SW480 (cell line): ENCODE measurements at regions not wholly inside any gene's neighbourhood (a gene's known extent, or its start where the extent isn't known, plus 50 kb on each side); places are given as distances from the start of the nearest gene placed in this dataset.

Experiments used
- DNase-seq: peaks from one replicate; pipeline ENCODE4 v3.0.0-alpha.2; 2016; ENCODE audit warnings: low spot score

GRCh38 chr7:22911889-22912288, 89.2 kb upstream of the TOMM7 start:
- DNase-seq: no peak

DNA sequence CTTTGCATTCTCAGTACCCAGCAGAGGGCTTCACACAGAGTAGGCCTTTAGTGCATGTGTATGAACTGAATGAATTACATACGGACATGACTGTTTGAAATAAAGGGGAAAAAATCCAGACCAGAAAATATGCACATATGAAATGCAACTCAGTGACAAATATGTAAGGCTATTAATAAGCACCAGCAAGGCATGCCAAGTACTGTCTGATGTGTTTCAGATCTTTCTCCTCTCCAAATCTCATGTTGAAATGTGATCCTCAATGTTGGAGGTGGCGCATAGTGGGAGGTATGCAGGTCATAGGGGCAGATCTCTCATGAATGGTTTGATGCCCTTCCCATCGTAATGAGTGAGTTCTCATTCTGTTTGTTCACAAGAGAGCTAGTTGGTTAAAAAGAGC, 87.3 kb upstream of the TOMM7 start:
- DNase-seq: no peak

- no peak for DNase-seq
Observed at GRCh38 chr7:22907805-22908204, 85.2 kb upstream of the TOMM7 start.

GRCh38 chr7:22900784-22901183, 78.1 kb upstream of the TOMM7 start:
- DNase-seq: no peak

GRCh38 chr7:22900101-22900500, 77.5 kb upstream of the TOMM7 start:
- DNase-seq: no peak

DNA sequence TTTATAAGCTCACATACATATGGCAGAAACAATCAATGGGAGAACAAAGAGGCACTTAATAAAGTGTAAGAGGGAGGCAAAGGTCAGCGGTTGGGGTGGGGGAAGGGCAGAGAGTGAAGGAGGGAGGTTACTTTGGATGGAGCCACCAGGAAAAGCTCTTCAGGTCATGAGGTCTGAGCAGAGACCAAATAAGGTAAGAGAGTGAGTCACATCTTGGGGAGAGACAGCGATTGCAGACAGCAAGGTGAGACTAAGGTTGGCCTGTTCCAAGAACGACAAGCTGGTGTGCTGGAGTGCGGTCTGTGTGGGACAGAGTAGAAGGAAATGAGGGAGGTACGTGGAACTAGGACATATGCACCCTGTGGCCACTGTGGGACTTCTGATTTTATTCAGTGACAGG, 74.3 kb upstream of the TOMM7 start:
- peak; percentile 34 for DNase-seq

- DNase-seq: no peak
Observed at GRCh38 chr7:22895828-22896165, 73.1 kb upstream of the TOMM7 start.

DNA sequence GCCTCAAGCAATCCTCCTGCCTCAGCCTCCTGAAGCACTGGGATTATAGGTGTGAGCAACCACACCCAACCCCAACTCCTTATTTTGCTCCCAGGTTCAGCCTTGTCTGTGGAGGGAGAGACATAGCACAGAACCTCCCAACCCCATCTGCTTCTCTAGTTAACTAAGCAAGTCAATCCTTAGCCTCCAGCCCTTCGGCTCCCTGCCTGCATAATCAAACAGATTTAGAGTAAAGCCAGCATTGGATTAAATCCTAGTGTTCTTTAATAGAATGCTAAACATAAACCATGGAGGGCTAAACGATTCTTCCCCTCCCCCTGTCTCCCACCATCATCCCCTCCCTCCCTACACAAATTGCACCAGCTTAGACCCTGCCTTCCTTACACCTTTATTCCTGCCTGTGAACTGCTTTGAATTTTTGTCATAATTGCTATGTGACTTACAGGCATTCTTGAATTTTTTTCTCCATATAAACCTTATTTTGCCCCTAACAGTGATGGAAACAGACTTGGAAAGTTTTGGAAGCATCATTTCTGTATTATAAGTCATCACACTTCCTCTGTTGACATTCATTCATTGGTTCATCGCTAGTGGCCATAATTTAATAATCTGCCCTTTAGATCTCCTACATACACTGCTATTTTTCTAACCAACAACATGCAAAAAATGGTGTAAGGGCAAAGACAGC, 72.6 kb upstream of the TOMM7 start:
- no peak for DNase-seq

DNA sequence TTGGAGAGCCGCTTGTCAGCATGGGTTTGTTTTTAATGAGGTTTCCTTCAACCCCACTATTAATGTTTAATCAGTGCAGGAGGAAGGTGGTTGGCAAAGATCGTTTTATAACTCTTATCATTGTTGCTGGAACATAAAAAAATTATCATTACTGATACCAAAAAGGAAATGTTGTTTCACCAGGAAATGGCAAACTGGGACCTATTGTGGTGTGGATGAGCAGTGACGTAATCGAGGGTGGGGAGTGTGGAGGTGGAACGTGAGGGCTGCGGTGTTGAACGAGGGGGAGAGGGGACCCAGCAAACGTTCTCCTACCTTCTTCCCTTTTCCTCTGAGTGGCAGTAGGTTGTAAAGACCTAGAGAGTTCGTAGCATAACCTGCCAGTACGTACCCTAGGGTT, 71.9 kb upstream of the TOMM7 start:
- DNase-seq: no peak

DNA sequence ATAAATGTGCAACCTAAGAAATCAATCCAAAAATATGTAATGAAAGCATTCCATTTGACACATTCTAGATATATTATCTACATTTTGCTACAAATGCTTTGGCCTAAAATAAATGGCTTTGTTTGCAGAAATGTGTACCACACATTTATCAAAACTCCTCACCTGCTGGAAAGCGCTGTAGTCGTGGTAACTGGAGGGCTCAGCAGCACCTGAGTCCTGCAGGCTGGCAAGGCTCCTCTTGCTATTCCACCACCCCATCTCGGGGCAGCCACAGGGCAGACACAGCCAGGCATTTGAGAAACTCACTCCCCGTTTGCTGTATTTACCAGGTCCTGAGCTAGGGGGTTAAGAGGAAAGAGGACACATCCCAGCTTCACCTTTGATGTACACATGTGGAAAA, 68.1 kb upstream of the TOMM7 start:
- no peak for DNase-seq

DNA sequence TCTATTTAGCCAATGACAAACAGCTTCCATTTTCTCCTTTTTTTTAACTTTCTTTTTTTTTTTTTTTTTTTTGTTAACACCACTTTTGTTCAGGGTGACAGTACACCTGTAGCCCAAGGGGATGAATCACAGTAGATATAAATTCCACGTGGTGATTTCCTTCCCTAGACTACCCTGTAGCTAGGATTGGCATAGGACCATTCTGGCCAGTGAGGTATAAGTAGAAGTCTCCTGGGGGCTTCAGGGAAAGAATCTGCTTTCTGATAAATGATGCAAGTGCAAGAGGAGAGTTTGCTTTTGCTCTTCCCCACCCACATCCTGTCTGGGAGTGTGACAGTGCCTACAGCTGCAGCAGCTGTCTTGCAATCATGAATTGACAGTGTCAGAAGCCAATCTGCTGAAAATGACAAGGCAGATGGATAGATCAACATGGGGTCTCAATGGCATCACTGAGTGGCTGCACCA, 63.2 kb upstream of the TOMM7 start:
- no peak for DNase-seq

DNA sequence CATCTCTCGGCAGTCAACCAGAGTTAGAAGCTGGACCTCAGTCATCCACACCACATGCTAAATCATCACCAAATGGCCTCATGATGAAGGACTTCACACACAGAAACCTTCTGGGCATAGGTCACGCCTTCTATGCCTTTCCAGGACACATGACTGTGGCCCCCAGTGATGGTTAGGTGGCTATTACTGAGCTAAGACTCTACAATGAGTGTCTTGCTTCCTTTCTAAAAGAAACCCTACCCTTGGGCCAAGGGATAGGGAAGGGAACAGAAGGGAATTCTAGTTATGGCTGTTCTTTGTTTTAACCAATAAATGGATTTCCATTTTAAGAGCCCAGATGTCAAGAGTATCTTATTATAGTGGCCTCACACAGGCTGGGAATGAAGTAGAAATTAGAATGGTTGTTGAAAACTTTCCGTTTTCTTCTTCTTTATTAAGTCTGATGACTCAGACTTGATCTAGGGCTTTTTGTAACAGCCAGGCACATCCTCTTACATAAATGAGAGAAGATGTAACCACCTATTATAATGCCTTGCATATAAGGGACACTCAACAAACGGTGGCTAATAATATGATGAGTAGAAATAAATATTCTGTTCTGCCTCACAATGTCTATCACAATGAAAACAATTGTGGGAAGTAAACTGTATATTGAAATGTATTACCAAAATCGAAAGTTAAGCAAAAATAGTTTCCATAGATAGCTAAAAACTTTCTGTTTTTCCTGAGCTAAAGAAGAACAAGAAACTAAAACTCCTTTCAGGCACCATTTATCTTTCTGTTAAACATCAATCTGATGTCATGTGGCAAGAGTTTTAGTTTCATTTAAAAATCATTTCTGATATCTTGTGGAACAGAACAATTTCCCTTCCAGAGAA, 62.5 kb upstream of the TOMM7 start:
- DNase-seq: no peak

- no peak for DNase-seq
Observed at GRCh38 chr7:22882106-22882505, 59.5 kb upstream of the TOMM7 start.

DNA sequence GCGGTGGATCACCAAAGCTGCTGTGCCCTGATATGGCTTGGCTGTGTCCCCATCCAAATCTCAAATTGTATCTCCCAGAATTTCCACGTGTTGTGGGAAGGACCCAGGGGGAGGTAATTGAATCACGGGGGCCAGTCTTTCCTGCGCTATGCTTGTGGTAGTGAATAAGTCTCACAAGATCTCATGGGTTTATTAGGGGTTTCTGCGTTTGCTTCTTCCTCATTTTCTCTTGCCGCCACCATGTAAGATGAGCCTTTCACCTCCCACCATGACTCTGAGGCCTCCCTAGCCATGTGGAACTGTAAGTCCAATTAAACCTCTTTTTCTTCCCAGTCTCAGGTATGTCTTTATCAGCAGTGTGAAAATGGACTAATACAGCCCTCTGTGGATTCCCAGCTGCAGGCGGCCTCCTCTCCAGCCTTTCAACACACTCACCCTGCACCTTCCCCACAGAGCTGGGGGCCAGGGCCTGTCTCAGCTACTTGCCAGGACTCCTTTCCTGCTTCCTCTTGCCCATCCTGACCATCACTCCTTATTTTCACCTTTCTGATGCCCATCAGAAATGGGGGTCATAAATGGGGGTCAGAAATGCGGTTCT, 57.2 kb upstream of the TOMM7 start:
- DNase-seq: no peak

DNA sequence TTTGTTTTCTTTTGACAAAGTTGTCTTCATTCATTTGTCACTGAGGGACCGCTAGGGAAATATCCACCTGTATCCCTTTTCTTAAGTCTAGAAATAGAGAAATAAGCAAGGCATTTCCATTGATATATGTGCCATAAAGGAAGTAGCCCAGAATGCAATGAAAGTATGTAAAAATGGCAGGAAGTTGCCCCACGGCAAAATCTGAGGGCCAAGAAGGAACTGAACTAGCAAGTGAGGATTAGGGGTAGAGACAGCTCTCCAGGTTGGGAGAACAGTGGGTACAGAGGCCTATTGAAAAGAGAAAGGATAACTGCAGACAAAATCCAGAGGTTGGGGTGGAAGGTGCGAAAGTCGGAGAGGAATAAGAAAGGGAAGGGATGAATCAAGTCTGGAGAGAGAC, 56.6 kb upstream of the TOMM7 start:
- no peak for DNase-seq

DNA sequence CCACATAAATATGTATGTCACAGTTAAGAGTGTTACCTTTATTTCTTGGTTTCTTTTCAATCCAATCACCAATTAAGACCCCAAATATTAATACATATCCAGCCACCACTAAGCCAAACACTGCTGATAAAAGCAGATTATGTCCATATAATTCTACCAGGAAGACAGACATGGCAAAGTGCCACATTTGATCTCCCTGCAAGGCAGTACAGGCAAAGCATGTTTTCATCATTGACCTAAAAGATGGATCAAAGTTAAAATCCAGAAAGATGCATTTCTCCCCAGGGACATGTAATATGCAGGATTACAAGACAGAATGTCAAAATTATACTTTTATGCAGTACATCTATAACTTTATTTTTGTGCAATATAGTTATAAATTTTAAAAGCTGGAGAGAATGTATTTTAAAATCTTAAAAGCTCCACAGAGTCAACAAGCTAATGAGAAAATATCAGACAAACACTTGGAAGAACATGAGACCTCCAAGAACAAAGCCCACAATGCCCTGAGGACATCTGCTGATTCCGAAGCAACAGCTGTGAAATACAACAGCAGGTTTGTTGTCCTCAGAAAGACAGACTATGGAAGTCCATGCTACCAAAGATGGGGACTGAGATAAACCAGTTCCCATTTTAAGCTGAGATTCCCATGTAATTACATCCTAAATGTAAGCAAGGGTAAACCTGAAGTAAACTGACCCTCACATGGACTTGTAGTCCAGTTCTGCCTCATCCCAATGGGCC, 54.5 kb upstream of the TOMM7 start:
- DNase-seq: no peak

GRCh38 chr7:22875470-22875869, 52.8 kb upstream of the TOMM7 start:
- no peak for DNase-seq

GRCh38 chr7:22874904-22875303, 52.3 kb upstream of the TOMM7 start:
- DNase-seq: no peak
